ENCODE measurements at regions not wholly inside any gene's neighbourhood (a gene's known extent, or its start where the extent isn't known, plus 50 kb on each side); places are given as distances from the start of the nearest gene placed in this dataset.

DNA sequence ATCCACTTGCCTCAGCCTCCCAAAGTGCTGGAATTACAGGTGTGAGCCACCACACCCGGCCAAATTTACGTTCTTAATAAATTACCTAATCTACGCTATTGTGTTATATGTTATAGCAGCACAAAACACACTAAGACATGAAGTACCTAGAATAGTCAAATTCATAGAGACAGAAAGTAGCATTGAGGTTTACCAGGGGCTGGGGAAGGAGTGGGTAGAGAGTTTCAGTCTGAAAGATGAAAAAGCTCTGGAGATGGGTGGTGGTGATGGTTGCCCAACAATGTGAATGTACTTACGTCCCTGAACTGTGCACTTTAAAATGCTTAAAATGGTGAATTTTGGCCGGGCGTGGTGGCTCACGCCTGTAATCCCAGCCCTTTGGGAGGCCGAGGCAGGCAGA is 65.7 kb upstream of the NUP50 start:
- TF ChIP-seq, protein P1, sequence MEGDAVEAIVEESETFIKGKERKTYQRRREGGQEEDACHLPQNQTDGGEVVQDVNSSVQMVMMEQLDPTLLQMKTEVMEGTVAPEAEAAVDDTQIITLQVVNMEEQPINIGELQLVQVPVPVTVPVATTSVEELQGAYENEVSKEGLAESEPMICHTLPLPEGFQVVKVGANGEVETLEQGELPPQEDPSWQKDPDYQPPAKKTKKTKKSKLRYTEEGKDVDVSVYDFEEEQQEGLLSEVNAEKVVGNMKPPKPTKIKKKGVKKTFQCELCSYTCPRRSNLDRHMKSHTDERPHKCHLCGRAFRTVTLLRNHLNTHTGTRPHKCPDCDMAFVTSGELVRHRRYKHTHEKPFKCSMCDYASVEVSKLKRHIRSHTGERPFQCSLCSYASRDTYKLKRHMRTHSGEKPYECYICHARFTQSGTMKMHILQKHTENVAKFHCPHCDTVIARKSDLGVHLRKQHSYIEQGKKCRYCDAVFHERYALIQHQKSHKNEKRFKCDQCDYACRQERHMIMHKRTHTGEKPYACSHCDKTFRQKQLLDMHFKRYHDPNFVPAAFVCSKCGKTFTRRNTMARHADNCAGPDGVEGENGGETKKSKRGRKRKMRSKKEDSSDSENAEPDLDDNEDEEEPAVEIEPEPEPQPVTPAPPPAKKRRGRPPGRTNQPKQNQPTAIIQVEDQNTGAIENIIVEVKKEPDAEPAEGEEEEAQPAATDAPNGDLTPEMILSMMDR (IDR thresholded peaks at IDR 0.05; ENCODE audit: insufficient read depth, low read depth, low read length): no peak
- no peak for TF ChIP-seq EZH2 (IDR thresholded peaks at IDR 0.05; ENCODE audit: insufficient read depth, low read length)
